NCI-H1092 treated with DMSO at 0.1 percent for 48 hours (cell line): ENCODE measurements at regions not wholly inside any gene's neighbourhood (a gene's known extent, or its start where the extent isn't known, plus 50 kb on each side); places are given as distances from the start of the nearest gene placed in this dataset.

Experiments used
- DNase-seq: peaks from one replicate; lab custom pipeline; 2025; lab: John Stamatoyannopoulos, UW

GRCh38 chr10:128617532-128617931, 491.3 kb upstream of the MKI67 start:
- DNase-seq = no peak

GRCh38 chr10:128622706-128623105, 496.5 kb upstream of the MKI67 start:
- no peak for DNase-seq

DNA sequence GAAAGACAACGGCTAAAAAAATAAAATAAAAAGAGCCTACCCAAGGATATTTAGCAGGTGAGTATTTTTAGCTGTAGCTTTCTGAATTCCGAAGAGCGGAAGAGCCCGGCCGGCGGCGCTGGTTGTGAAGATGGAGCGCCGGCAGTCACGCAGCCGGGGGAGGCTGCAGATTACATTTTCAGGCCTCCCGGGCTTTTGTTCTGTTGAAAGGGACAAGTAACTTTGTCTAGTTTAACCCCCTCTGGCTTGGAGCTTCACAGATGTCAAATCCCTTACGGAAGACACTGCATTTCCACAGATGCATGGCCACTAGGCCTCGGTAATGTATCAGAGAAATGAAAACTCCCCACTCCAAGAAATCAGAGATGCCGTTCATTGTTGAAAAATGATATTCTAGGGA, 497.6 kb upstream of the MKI67 start:
- DNase-seq = no peak

- DNase-seq = no peak
Measured at GRCh38 chr10:128624656-128625530, 498.7 kb upstream of the MKI67 start.

DNA sequence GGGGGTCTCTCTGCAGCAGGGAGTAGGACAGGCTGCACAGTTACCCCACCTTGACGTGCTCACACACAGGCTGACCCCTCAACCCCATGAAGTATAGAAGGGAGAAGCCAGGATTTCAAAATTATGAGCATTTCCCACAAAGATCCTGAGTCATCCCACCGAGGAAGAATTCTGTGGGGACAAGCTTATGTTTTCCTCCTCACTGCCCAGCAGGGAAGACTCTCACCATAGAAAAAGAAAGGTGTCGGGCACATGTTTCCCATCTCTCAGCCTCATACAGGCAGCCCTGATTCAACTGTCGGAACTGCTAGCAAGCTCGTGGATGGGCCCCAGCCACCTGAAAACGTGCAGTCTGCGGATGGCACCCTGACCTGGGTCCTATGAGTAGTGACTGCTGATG, 499.7 kb upstream of the MKI67 start:
- no peak for DNase-seq

DNA sequence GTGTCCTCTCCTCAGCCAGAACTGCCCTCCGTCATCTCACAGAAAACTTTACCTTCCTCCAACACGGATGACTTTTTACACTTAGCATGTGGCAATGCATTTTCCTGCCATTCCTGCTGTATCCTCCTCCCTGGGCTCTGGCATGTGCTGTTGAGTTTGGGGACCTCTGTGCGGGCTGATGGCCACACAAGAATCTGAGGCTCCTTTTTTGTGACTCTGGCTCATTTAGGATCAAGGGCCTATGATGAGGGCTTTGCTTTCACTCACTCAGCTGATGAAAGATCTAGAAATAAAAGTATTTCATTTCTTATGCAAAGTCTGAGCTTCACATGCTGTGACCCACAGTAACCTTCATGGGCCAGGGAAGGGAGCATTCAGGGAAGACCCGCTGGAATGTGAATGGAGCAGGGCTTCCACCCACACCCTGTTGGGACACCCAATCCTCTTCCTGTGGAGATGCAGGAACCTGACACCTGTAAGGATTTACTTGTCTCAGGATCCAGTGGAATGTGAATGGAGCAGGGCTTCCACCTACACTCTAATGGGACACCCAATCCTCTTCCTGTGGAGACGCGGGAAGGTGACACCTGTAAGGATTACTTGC, 500.3 kb upstream of the MKI67 start:
- no peak for DNase-seq

DNA sequence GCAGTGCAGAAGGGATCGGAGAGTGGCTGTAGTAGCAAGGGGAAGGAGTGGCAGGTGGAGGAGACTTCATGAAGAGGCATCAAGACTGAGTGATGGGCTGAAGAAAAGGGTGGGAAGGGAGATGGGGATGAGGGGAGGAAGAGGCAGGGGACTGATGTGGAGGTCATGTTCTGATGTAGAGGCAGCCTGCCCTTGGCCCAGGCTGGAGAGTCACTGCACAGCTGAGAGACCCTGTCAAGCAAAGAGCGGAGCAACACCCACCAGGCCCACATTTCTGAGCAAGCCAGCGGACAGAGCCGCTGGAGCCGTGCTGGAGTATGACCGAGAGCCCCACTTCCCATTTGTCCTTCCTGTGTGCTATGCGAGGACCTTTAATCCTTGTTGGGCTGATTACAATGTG, 501.6 kb upstream of the MKI67 start:
- no peak for DNase-seq

DNA sequence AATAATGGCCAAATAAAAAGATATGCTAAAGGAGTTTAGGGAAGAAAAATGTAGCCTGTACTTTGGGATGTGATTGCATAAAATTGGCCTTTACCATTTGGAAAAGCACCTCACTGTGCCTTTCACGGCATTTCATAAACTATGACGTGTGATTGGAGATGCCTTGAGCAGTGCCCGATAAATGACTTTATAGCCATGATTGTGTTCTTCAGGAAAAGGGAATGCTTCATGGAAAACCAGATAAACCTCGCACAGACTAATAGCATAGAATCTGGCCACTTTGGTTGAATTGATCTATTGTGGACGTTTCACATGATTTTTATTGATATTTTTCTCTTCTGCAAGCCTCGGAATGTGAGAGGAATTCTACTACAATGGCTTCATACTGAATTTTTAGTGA, 502.0 kb upstream of the MKI67 start:
- no peak for DNase-seq

- no peak for DNase-seq
Measured at GRCh38 chr10:128629111-128630096, 503.2 kb upstream of the MKI67 start.

DNA sequence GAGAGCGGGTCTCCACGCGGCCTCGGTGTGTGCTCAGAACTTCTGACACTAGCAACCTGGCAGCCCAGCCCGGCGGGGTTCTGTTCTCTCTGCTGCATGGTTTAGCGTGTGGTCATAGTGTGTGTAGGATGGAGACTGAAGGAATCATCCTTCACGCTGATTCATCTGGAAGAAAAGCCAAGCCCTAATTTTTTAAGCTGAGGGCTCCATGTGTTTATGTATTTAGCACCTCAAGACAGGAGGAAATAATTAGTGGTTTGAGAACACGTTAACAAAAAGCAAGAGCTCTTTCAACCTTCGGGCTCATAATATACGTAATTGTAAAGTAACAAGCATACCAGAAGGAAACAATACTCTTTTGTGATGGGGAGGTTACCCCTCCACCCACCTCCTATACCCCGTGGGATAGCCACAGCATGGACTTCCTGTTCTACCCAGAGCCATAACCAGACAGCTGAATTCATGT, 504.6 kb upstream of the MKI67 start:
- DNase-seq = no peak

DNA sequence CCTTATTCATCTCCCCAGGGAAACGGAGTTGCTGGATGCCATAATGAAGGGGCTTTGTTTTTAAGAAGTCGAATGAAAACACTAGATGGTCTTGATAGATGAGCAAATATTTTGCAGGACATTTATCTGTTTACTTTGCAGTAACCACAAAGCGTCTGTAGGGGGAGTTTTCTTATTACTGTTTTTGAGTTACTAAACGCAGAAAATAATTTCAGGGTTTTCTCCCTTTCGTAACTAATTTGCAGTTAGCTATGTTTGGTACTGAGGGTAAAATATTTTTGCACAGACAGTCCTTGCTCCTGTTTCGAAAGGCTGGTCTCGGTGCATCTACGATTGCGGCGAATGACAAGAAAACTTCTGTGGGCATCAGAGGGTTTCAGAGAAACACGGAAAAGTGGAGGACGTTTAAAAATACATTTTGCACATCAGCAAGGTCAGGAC, 505.6 kb upstream of the MKI67 start:
- DNase-seq = no peak

DNA sequence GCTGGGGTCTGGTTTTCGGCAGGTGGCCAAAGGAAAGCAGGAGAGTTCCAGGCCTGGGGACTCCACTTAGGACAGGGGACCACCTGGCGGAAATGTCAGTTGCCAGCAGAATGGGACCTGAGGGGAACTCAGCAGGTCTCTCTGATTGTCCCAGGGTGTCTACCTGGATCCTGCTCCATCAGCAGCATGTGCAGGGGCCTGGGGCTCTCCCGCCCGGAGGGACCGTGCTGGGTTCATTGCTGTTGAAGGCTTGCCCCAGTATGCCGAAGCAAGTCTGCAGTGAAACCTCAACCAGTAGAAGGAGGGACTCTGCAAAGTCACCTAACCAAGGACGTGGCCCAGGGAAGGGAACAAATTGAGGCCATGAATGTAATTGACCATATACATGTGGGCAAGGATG, 506.5 kb upstream of the MKI67 start:
- no peak for DNase-seq

GRCh38 chr10:128633864-128634540, 507.8 kb upstream of the MKI67 start:
- DNase-seq = no peak

GRCh38 chr10:128642023-128642422, 515.8 kb upstream of the MKI67 start:
- DNase-seq = no peak

DNA sequence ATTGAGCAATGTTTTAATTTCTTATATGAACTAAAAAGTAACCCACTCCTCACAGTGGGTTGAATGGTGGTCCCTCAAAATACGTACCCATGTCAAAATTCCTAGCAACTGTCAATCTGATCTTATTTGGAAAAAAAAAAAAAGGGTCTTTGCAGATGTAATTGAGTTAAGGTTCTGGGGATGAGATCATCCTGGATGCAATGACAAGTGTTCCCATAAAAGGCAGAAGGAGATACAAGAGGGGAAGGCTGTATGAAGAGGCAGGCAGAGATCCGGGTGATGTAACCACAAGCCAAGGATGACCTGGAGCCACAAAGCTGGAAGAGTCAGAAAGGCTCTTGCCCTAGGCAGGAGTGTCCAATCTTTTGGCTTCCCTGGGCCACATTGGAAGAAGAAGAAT, 516.3 kb upstream of the MKI67 start:
- no peak for DNase-seq

GRCh38 chr10:128643658-128644057, 517.4 kb upstream of the MKI67 start:
- no peak for DNase-seq

- DNase-seq = no peak
Measured at GRCh38 chr10:128645486-128645885, 519.3 kb upstream of the MKI67 start.

DNA sequence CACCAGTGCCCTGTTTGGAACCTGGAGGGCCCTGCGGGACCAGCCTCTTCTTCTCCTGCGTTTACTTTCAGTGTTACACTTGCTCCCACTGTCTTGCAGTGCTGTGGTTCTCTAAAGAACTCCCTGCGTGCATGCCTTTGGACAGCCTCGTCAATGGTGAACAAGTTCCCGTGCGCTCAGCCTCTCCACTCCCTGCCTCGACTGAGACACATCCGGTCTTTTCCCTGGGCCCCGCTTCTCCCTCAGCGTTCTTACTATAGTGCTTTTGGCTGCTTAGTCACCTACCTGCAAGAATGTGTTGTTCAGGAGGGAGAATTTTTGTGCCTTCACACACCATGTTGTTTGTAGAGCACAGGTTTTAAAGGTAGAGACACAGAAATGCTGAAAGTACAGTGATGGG, 520.7 kb upstream of the MKI67 start:
- no peak for DNase-seq

GRCh38 chr10:128657548-128657947, 531.3 kb upstream of the MKI67 start:
- no peak for DNase-seq

- DNase-seq = no peak
Measured at GRCh38 chr10:128660726-128661125, 534.5 kb upstream of the MKI67 start.

- DNase-seq = no peak
Measured at GRCh38 chr10:128661404-128662197, 535.4 kb upstream of the MKI67 start.
